HG03159 (cell line): ENCODE measurements at regions not wholly inside any gene's neighbourhood (a gene's known extent, or its start where the extent isn't known, plus 50 kb on each side); places are given as distances from the start of the nearest gene placed in this dataset.
"Not testable (repeated sequence)": the region's sequence is repeated elsewhere in the genome, so short reads cannot be mapped to it uniquely, and the experiment has no call there.

ENCODE experiments used
- ATAC-seq: cut with Tn5 transposase; IDR thresholded peaks from one replicate; pipeline ENCODE4 v1.9.1; 2021; ENCODE audit warnings: mild to moderate bottlenecking, moderate library complexity; ENCODE audit not compliant: unreplicated experiment

- no peak for ATAC-seq
Measured at GRCh38 chr4:32589853-32590252, 1869.7 kb downstream of the PCDH7 start.

GRCh38 chr4:32597354-32597753 is 1877.2 kb downstream of the PCDH7 start:
- ATAC-seq: no peak

GRCh38 chr4:32601848-32602247 is 1881.7 kb downstream of the PCDH7 start:
- no peak for ATAC-seq

GRCh38 chr4:32607978-32608377 is 1887.8 kb downstream of the PCDH7 start:
- no peak for ATAC-seq

- no peak for ATAC-seq
Measured at GRCh38 chr4:32624943-32625603, 1904.9 kb downstream of the PCDH7 start.

GRCh38 chr4:32625687-32626337 is 1905.6 kb downstream of the PCDH7 start:
- ATAC-seq: no peak

- ATAC-seq: no peak
Measured at GRCh38 chr4:32631831-32632230, 1911.7 kb downstream of the PCDH7 start.

GRCh38 chr4:32633421-32633820 is 1913.3 kb downstream of the PCDH7 start:
- ATAC-seq: no peak

GRCh38 chr4:32645653-32646052 is 1925.5 kb downstream of the PCDH7 start:
- no peak for ATAC-seq

- ATAC-seq: no peak
Measured at GRCh38 chr4:32658019-32658418, 1937.8 kb downstream of the PCDH7 start.

GRCh38 chr4:32661229-32661628 is 1941.1 kb downstream of the PCDH7 start:
- no peak for ATAC-seq

- ATAC-seq: no peak
Measured at GRCh38 chr4:32662803-32663202, 1942.6 kb downstream of the PCDH7 start.

- no peak for ATAC-seq
Measured at GRCh38 chr4:32672359-32672758, 1952.2 kb downstream of the PCDH7 start.

- ATAC-seq: no peak
Measured at GRCh38 chr4:32680946-32681345, 1960.8 kb downstream of the PCDH7 start.

GRCh38 chr4:32684160-32684559 is 1964.0 kb downstream of the PCDH7 start:
- no peak for ATAC-seq

- ATAC-seq: no peak
Measured at GRCh38 chr4:32686123-32686522, 1966.0 kb downstream of the PCDH7 start.

- no peak for ATAC-seq
Measured at GRCh38 chr4:32689518-32689917, 1969.3 kb downstream of the PCDH7 start.

- no peak for ATAC-seq
Measured at GRCh38 chr4:32697281-32697814, 1977.2 kb downstream of the PCDH7 start.

GRCh38 chr4:32700838-32701237 is 1980.7 kb downstream of the PCDH7 start:
- ATAC-seq: no peak

- no peak for ATAC-seq
Measured at GRCh38 chr4:32706893-32707292, 1986.7 kb downstream of the PCDH7 start.

- ATAC-seq: not testable (repeated sequence)
Measured at GRCh38 chr4:32716090-32716620, 1996.0 kb downstream of the PCDH7 start.
